Liver (tissue), 8 donors: ENCODE measurements at regions not wholly inside any gene's neighbourhood (a gene's known extent, or its start where the extent isn't known, plus 50 kb on each side); places are given as distances from the start of the nearest gene placed in this dataset.

Source experiments
- DNase-seq: peaks from one replicate; pipeline ENCODE4 v3.0.0-alpha.2; 2017; ENCODE audit warnings: low spot score
- H3K27ac ChIP-seq, 2 donors: one replicate each; pipeline ENCODE4 v1.7.0; 2013; ENCODE audit warnings: inconsistent platforms in 2 of 2, low read length in 2 of 2, control low read depth in 1 of 2, low read depth in 1 of 2, mild to moderate bottlenecking in 1 of 2
- H3K27me3 ChIP-seq, 4 donors: one replicate each; pipeline versions ENCODE4 v1.6.1 to v1.7.0; 2013; ENCODE audit warnings: low read length in 3 of 4, inconsistent platforms in 1 of 4, mild to moderate bottlenecking in 1 of 4, moderate library complexity in 1 of 4; ENCODE audit not compliant: control insufficient read depth in 4 of 4, insufficient read depth in 4 of 4
- H3K36me3 ChIP-seq, 4 donors: one replicate each; pipeline versions ENCODE4 v1.6.1 to v1.7.0; 2013; ENCODE audit warnings: low read length in 3 of 4, mild to moderate bottlenecking in 3 of 4, low read depth in 1 of 4, moderate library complexity in 1 of 4; ENCODE audit not compliant: control insufficient read depth in 4 of 4, insufficient read depth in 3 of 4
- H3K4me1 ChIP-seq, 4 donors: one replicate each; pipeline versions ENCODE4 v1.6.1 to v1.7.0; 2013; ENCODE audit warnings: low read length in 3 of 4, mild to moderate bottlenecking in 3 of 4, moderate library complexity in 1 of 4; ENCODE audit not compliant: control insufficient read depth in 4 of 4, insufficient read depth in 4 of 4
- H3K4me3 ChIP-seq, 3 donors: one replicate each; pipeline versions ENCODE4 v1.6.1 to v1.7.0; 2013; ENCODE audit warnings: low read length in 3 of 3, control low read depth in 1 of 3, low read depth in 1 of 3, mild to moderate bottlenecking in 1 of 3
- H3K9ac ChIP-seq, 2 donors: one replicate each; pipeline ENCODE4 v1.7.0; 2013; ENCODE audit warnings: low read length in 2 of 2, mild to moderate bottlenecking in 2 of 2, moderate library complexity in 2 of 2, control low read depth in 1 of 2, low read depth in 1 of 2
- H3K9me3 ChIP-seq, 4 donors: one replicate each; pipeline versions ENCODE4 v1.6.1 to v1.7.0; 2013; ENCODE audit warnings: low read length in 3 of 4; ENCODE audit not compliant: control insufficient read depth in 4 of 4
- EGR1 ChIP-seq, 2 donors: IDR thresholded peaks; 2 replicates each; pipeline ENCODE4 v1.6.1; 2016 to 2018; ENCODE audit warnings: antibody characterized with exemption in 2 of 2, low read depth in 2 of 2
- FOXA1 ChIP-seq: IDR thresholded peaks from 2 replicates; pipeline ENCODE4 v1.6.1; 2016; ENCODE audit warnings: antibody characterized with exemption
- FOXA2 ChIP-seq: IDR thresholded peaks from 2 replicates; pipeline ENCODE4 v1.6.1; 2016; ENCODE audit warnings: antibody characterized with exemption
- HNF4A ChIP-seq, 2 donors: conservative IDR thresholded peaks; 2 replicates each; pipeline ENCODE4 v1.6.1; 2016; ENCODE audit warnings: antibody characterized with exemption in 2 of 2, mild to moderate bottlenecking in 2 of 2
- HNF4G ChIP-seq: IDR thresholded peaks from 2 replicates; pipeline ENCODE4 v1.6.1; 2016; ENCODE audit warnings: antibody characterized with exemption
- JUND ChIP-seq, 2 donors: IDR thresholded peaks; 2 replicates each; pipeline ENCODE4 v1.6.1; 2016; ENCODE audit warnings: antibody characterized with exemption in 2 of 2
- NR2F2 ChIP-seq: IDR thresholded peaks from 2 replicates; pipeline ENCODE4 v1.6.1; 2016; ENCODE audit warnings: antibody characterized with exemption
- RXRA ChIP-seq, 2 donors: IDR thresholded peaks; 2 replicates each; pipeline ENCODE4 v1.6.1; 2017 to 2018; ENCODE audit warnings: antibody characterized with exemption in 2 of 2, mild to moderate bottlenecking in 1 of 2
- SP1 ChIP-seq: IDR thresholded peaks from 2 replicates; pipeline ENCODE4 v1.6.1; 2018; ENCODE audit warnings: antibody characterized with exemption, mild to moderate bottlenecking
- TAF1 ChIP-seq: conservative IDR thresholded peaks from 2 replicates; pipeline ENCODE4 v1.6.1; 2016; ENCODE audit warnings: antibody characterized with exemption, mild to moderate bottlenecking
- WGBS: extraction: QIAGEN DNeasy Blood & Tissue Kit; methylation state at CpG from one replicate; pipeline ENCODE4 v1.1.7; 2013; 5-methylcytosine and 5-hydroxymethylcytosine counted together
- TF ChIP-seq, protein P1 (sequence below): fragments of 150-350 bp; IDR thresholded peaks from 2 replicates; pipeline ENCODE4 v1.5.1; 2017; ENCODE audit warnings: improper control_type of control experiment, low read depth, low read length; ENCODE audit not compliant: missing input control
- TF ChIP-seq, protein P2 (sequence below): IDR thresholded peaks from 2 replicates; pipeline ENCODE4 v1.6.1; 2016; ENCODE audit warnings: antibody characterized with exemption
- TF ChIP-seq, protein P3 (sequence below): IDR thresholded peaks from 2 replicates; pipeline ENCODE4 v1.6.1; 2016; ENCODE audit warnings: antibody characterized with exemption
- TF ChIP-seq, protein P4 (sequence below): IDR thresholded peaks from 2 replicates; pipeline ENCODE4 v1.6.1; 2016; ENCODE audit warnings: antibody characterized with exemption, mild to moderate bottlenecking
- TF ChIP-seq, protein P5 (sequence below): IDR thresholded peaks from 2 replicates; pipeline ENCODE4 v1.6.1; 2016; ENCODE audit warnings: antibody characterized with exemption
- donor health status: healthy.
- donor health status: healthy.
- donor health status: healthy.
- donor health status: healthy.
- donor health status: healthy.

DNA sequence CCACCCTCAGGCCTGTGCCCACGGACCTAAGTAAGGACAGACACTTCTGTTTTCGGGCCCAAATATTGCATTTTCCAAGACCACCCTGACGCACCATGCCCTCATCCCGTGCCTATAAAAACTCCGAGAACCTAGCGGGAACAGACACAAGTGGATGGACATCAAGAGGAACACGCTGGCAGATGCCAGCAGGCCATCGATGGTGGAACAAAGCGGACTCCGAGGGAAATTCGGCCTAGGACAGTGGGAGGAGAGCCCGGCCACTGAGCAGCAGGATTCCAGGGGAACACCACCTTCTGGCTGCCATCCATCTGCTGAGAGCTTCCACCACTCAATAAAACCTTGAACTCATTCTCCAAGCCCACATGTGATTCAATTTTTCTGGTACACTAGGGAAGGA lies 243.6 kb upstream of the ZWINT start:
- Histone ChIP-seq H3K9me3 (no peaks in the 10 kb centered on the region), H3K9ac (no peak overlapping the region), H3K27ac (no peak overlapping the region), H3K4me3 (no peak overlapping the region), H3K4me1 (no peaks in the 10 kb centered on the region), H3K36me3 (no peaks in the 10 kb centered on the region), H3K27me3 (peaks cover 0 to 2% (median 0%) of the 10 kb centered on the region in 4 donors)
- no peak for DNase-seq
- 81% methylated on average over 12 of the region's 12 CpGs for WGBS
- TF ChIP-seq RXRA (IDR thresholded peaks at IDR 0.05): no peak
- no peak for TF ChIP-seq NR2F2

DNA sequence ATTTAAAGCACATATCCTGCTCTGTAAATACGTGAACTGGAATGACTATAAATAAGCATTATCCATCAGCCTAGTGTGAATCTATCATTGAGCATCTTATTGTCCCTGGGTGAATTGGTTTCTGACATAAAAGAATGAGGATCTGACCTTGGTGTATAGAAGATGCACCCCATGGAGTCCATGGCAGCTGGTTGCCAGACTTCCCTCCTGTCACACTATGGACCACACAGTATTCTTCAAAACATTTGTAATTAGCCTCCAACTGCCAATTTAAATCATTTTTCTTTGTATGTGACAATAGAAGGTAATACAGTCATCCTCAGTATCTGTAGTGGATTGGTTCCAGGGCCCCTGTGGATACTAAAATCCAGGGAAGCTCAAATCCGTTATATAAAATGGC lies 238.1 kb upstream of the ZWINT start:
- TF ChIP-seq EGR1 (IDR thresholded peaks at IDR 0.05; ENCODE audit: low read depth in 2 of 2): no peak
- TF ChIP-seq HNF4G: no peak
- no peak for TF ChIP-seq SP1
- TF ChIP-seq FOXA1: no peak
- TF ChIP-seq, protein P1, sequence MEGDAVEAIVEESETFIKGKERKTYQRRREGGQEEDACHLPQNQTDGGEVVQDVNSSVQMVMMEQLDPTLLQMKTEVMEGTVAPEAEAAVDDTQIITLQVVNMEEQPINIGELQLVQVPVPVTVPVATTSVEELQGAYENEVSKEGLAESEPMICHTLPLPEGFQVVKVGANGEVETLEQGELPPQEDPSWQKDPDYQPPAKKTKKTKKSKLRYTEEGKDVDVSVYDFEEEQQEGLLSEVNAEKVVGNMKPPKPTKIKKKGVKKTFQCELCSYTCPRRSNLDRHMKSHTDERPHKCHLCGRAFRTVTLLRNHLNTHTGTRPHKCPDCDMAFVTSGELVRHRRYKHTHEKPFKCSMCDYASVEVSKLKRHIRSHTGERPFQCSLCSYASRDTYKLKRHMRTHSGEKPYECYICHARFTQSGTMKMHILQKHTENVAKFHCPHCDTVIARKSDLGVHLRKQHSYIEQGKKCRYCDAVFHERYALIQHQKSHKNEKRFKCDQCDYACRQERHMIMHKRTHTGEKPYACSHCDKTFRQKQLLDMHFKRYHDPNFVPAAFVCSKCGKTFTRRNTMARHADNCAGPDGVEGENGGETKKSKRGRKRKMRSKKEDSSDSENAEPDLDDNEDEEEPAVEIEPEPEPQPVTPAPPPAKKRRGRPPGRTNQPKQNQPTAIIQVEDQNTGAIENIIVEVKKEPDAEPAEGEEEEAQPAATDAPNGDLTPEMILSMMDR: no peak
- no peak for TF ChIP-seq NR2F2
- TF ChIP-seq TAF1: no peak
- TF ChIP-seq, protein P2, sequence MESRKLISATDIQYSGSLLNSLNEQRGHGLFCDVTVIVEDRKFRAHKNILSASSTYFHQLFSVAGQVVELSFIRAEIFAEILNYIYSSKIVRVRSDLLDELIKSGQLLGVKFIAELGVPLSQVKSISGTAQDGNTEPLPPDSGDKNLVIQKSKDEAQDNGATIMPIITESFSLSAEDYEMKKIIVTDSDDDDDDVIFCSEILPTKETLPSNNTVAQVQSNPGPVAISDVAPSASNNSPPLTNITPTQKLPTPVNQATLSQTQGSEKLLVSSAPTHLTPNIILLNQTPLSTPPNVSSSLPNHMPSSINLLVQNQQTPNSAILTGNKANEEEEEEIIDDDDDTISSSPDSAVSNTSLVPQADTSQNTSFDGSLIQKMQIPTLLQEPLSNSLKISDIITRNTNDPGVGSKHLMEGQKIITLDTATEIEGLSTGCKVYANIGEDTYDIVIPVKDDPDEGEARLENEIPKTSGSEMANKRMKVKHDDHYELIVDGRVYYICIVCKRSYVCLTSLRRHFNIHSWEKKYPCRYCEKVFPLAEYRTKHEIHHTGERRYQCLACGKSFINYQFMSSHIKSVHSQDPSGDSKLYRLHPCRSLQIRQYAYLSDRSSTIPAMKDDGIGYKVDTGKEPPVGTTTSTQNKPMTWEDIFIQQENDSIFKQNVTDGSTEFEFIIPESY: no peak
- TF ChIP-seq JUND (IDR thresholded peaks at IDR 0.05): no peak
- H3K9me3 ChIP-seq: no peaks in the 10 kb centered on the region
- WGBS: 52% methylated on average over 2 of the region's 2 CpGs
- H3K9ac ChIP-seq: no peak overlapping the region
- no peaks in the 10 kb centered on the region for H3K36me3 ChIP-seq
- peaks cover 0 to 2% (median 0%) of the 10 kb centered on the region in 4 donors for H3K27me3 ChIP-seq
- no peak for DNase-seq
- no peaks in the 10 kb centered on the region for H3K4me1 ChIP-seq
- H3K4me3 ChIP-seq: no peak overlapping the region
- H3K27ac ChIP-seq: no peak overlapping the region

DNA sequence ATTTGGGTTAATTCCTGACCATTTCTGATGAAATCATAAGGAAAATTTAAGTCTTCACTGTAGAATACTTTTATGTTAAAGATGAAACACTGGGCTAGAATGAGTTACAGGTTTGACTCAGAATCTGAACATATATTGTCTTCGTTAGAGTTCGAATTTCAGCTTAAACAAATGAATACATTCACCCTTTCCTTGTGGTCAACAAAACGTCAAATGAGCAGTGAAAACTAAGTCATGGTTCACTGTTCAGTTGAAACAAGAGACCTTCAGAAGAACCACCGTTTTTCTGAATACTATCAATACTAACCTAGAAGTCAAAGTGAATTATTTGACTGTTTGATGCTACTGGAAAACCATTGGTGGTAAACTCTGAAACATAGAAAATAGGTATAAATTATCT lies 235.2 kb upstream of the ZWINT start:
- no peak overlapping the region for H3K9ac ChIP-seq
- H3K4me1 ChIP-seq: no peaks in the 10 kb centered on the region
- 47% methylated on average over 4 of the region's 4 CpGs for WGBS
- no peak overlapping the region for H3K27ac ChIP-seq
- H3K36me3 ChIP-seq: no peaks in the 10 kb centered on the region
- H3K4me3 ChIP-seq: no peak overlapping the region
- H3K9me3 ChIP-seq: no peaks in the 10 kb centered on the region
- peaks cover 0 to under 1% (median 0%) of the 10 kb centered on the region in 4 donors for H3K27me3 ChIP-seq
- no peak for DNase-seq
- TF ChIP-seq EGR1 (IDR thresholded peaks at IDR 0.05; ENCODE audit: low read depth in 2 of 2): no peak
- TF ChIP-seq SP1: no peak
- no peak for TF ChIP-seq FOXA1
- no peak for TF ChIP-seq FOXA2
- TF ChIP-seq, protein P2: no peak
- TF ChIP-seq HNF4A (conservative IDR thresholded peaks at IDR 0.05): no peak
- TF ChIP-seq, protein P3, sequence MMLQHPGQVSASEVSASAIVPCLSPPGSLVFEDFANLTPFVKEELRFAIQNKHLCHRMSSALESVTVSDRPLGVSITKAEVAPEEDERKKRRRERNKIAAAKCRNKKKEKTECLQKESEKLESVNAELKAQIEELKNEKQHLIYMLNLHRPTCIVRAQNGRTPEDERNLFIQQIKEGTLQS: no peak
- TF ChIP-seq, protein P1: no peak
- TF ChIP-seq, protein P4, sequence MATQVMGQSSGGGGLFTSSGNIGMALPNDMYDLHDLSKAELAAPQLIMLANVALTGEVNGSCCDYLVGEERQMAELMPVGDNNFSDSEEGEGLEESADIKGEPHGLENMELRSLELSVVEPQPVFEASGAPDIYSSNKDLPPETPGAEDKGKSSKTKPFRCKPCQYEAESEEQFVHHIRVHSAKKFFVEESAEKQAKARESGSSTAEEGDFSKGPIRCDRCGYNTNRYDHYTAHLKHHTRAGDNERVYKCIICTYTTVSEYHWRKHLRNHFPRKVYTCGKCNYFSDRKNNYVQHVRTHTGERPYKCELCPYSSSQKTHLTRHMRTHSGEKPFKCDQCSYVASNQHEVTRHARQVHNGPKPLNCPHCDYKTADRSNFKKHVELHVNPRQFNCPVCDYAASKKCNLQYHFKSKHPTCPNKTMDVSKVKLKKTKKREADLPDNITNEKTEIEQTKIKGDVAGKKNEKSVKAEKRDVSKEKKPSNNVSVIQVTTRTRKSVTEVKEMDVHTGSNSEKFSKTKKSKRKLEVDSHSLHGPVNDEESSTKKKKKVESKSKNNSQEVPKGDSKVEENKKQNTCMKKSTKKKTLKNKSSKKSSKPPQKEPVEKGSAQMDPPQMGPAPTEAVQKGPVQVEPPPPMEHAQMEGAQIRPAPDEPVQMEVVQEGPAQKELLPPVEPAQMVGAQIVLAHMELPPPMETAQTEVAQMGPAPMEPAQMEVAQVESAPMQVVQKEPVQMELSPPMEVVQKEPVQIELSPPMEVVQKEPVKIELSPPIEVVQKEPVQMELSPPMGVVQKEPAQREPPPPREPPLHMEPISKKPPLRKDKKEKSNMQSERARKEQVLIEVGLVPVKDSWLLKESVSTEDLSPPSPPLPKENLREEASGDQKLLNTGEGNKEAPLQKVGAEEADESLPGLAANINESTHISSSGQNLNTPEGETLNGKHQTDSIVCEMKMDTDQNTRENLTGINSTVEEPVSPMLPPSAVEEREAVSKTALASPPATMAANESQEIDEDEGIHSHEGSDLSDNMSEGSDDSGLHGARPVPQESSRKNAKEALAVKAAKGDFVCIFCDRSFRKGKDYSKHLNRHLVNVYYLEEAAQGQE: no peak
- TF ChIP-seq, protein P5, sequence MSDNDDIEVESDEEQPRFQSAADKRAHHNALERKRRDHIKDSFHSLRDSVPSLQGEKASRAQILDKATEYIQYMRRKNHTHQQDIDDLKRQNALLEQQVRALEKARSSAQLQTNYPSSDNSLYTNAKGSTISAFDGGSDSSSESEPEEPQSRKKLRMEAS: no peak
- no peak for TF ChIP-seq RXRA (IDR thresholded peaks at IDR 0.05)
- TF ChIP-seq JUND (IDR thresholded peaks at IDR 0.05): no peak
